Tibial nerve (tissue), 4 donors: ENCODE measurements at regions not wholly inside any gene's neighbourhood (a gene's known extent, or its start where the extent isn't known, plus 50 kb on each side); places are given as distances from the start of the nearest gene placed in this dataset.

Experiments used
- DNase-seq, 2 donors: peaks; one replicate each; pipeline ENCODE4 v3.0.0-alpha.2; 2019; ENCODE audit warnings: low spot score in 2 of 2
- H3K27ac ChIP-seq, 4 donors: fragments of 200-600 bp; sonication (generic) in 3 of 4; one replicate each; pipeline ENCODE4 v1.5.1; 2017 to 2019; ENCODE audit warnings: mild to moderate bottlenecking in 1 of 4
- H3K27me3 ChIP-seq, 2 donors: fragments of 200-600 bp; sonication (generic) in 1 of 2; one replicate each; pipeline versions ENCODE4 v1.5.1 to v1.6.0; 2017 to 2019
- H3K36me3 ChIP-seq, 3 donors: fragments of 200-600 bp; sonication (generic); one replicate each; pipeline ENCODE4 v1.5.1; 2018 to 2019
- H3K4me1 ChIP-seq, 4 donors: fragments of 200-600 bp; sonication (generic) in 3 of 4; one replicate each; pipeline ENCODE4 v1.5.1; 2017 to 2019
- H3K4me3 ChIP-seq, 4 donors: fragments of 200-600 bp; sonication (generic) in 3 of 4; one replicate each; pipeline ENCODE4 v1.5.1; 2017 to 2019; ENCODE audit warnings: mild to moderate bottlenecking in 1 of 4, moderate library complexity in 1 of 4
- H3K9me3 ChIP-seq, 4 donors: fragments of 200-600 bp; sonication (generic) in 3 of 4; one replicate each; pipeline ENCODE4 v1.5.1; 2017 to 2019
- EP300 ChIP-seq, 2 donors: sonication (generic); formaldehyde crosslinking; IDR thresholded peaks; one replicate each; pipeline ENCODE4 v1.6.1; 2017; ENCODE audit warnings: antibody characterized with exemption in 2 of 2, mild to moderate bottlenecking in 1 of 2
- POLR2A ChIP-seq, 2 donors: fragments of 450-650 bp; IDR thresholded peaks; one replicate each; pipeline ENCODE4 v1.6.1; 2017; ENCODE audit warnings: antibody characterized with exemption in 2 of 2, mild to moderate bottlenecking in 2 of 2, moderate library complexity in 2 of 2
- WGBS, 2 donors: methylation state at CpG; one replicate each; pipeline ENCODE4 v1.1.5; 2018; 5-methylcytosine and 5-hydroxymethylcytosine counted together
- TF ChIP-seq, protein P1 (sequence below), 5 experiments: fragments of 200-600 bp in 3 of 5; fragments of 450-650 bp in 2 of 5; sonication (generic) in 3 of 5; IDR thresholded peaks; one replicate each; pipeline ENCODE4 v1.5.1; 2016 to 2019; ENCODE audit warnings: antibody characterized with exemption in 5 of 5, mild to moderate bottlenecking in 3 of 5, moderate library complexity in 2 of 5

- H3K27me3 ChIP-seq: no peaks in the 10 kb centered on the region
- H3K4me1 ChIP-seq: no peaks in the 10 kb centered on the region
- no peak overlapping the region for H3K27ac ChIP-seq
- no peak for DNase-seq
- H3K4me3 ChIP-seq: no peak overlapping the region
- 89 to 98% methylated on average over 1 of the region's 1 CpG for WGBS, 2 donors
- no peaks in the 10 kb centered on the region for H3K36me3 ChIP-seq
- TF ChIP-seq, protein P1, sequence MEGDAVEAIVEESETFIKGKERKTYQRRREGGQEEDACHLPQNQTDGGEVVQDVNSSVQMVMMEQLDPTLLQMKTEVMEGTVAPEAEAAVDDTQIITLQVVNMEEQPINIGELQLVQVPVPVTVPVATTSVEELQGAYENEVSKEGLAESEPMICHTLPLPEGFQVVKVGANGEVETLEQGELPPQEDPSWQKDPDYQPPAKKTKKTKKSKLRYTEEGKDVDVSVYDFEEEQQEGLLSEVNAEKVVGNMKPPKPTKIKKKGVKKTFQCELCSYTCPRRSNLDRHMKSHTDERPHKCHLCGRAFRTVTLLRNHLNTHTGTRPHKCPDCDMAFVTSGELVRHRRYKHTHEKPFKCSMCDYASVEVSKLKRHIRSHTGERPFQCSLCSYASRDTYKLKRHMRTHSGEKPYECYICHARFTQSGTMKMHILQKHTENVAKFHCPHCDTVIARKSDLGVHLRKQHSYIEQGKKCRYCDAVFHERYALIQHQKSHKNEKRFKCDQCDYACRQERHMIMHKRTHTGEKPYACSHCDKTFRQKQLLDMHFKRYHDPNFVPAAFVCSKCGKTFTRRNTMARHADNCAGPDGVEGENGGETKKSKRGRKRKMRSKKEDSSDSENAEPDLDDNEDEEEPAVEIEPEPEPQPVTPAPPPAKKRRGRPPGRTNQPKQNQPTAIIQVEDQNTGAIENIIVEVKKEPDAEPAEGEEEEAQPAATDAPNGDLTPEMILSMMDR (IDR thresholded peaks at IDR 0.05): no peak
- TF ChIP-seq EP300 (IDR thresholded peaks at IDR 0.05) (no peak), POLR2A (IDR thresholded peaks at IDR 0.05) (no peak)
- H3K9me3 ChIP-seq: peaks cover 0 to 16% (median 6%) of the 10 kb centered on the region in 4 donors
These were observed 671.2 kb downstream of the EPHA7 start for GRCh38 chr6:92748131-92748530.

DNA sequence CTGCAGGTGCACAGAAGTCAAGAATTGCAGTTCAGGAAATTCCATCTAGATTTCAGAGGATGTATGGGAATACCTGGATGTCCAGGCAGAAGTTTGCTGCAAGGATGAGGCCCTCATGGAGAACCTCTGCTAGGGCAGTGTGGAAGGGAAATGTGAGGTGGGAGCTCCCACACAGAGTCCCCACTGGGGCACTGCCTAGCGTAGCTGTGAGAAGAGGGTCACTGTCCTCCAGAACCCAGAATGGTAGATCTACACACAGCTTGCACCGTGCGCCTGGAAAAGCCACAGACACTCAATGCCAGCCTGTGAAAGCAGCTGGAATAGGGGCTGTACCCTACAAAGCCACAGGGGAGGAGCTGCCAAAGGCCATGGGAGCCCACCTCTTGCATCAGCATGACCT lies 681.4 kb downstream of the EPHA7 start:
- Histone ChIP-seq H3K9me3 (peaks cover 0 to 6% (median 0%) of the 10 kb centered on the region in 4 donors), H3K27ac (no peak overlapping the region), H3K36me3 (no peaks in the 10 kb centered on the region), H3K4me1 (no peaks in the 10 kb centered on the region), H3K27me3 (no peaks in the 10 kb centered on the region), H3K4me3 (no peak overlapping the region)
- 94 to 100% methylated on average over 3 of the region's 3 CpGs for WGBS, 2 donors
- DNase-seq: no peak
- TF ChIP-seq, protein P1 (IDR thresholded peaks at IDR 0.05): no peak
- TF ChIP-seq EP300 (IDR thresholded peaks at IDR 0.05): no peak
- TF ChIP-seq POLR2A (IDR thresholded peaks at IDR 0.05): no peak

GRCh38 chr6:92723390-92723931 lies 695.9 kb downstream of the EPHA7 start:
- TF ChIP-seq, protein P1 (IDR thresholded peaks at IDR 0.05): no peak
- TF ChIP-seq EP300 (IDR thresholded peaks at IDR 0.05) (no peak), POLR2A (IDR thresholded peaks at IDR 0.05) (no peak)
- 96% methylated on average over 36 to 45 of the region's 45 CpGs for WGBS, 2 donors
- Histone ChIP-seq H3K4me1 (no peaks in the 10 kb centered on the region), H3K27ac (no peak overlapping the region), H3K4me3 (no peak overlapping the region), H3K36me3 (no peaks in the 10 kb centered on the region), H3K9me3 (peaks cover 0 to 8% (median 1%) of the 10 kb centered on the region in 4 donors), H3K27me3 (no peaks in the 10 kb centered on the region)
- DNase-seq: no peak

GRCh38 chr6:92719773-92720172 lies 699.6 kb downstream of the EPHA7 start:
- Histone ChIP-seq H3K27me3 (no peaks in the 10 kb centered on the region), H3K27ac (no peak overlapping the region), H3K4me1 (no peaks in the 10 kb centered on the region), H3K36me3 (no peaks in the 10 kb centered on the region), H3K9me3 (peaks cover 0 to 8% (median 1%) of the 10 kb centered on the region in 4 donors), H3K4me3 (no peak overlapping the region)
- WGBS, 2 donors: 60 to 71% methylated on average over 3 of the region's 3 CpGs
- DNase-seq: no peak
- TF ChIP-seq POLR2A (IDR thresholded peaks at IDR 0.05) (no peak), EP300 (IDR thresholded peaks at IDR 0.05) (no peak)
- TF ChIP-seq, protein P1 (IDR thresholded peaks at IDR 0.05): no peak

- TF ChIP-seq EP300 (IDR thresholded peaks at IDR 0.05) (no peak), POLR2A (IDR thresholded peaks at IDR 0.05) (no peak)
- TF ChIP-seq, protein P1 (IDR thresholded peaks at IDR 0.05): no peak
- no peaks in the 10 kb centered on the region for H3K27me3 ChIP-seq
- H3K4me1 ChIP-seq: no peaks in the 10 kb centered on the region
- H3K9me3 ChIP-seq: peaks cover 0 to 3% (median 0%) of the 10 kb centered on the region in 4 donors
- DNase-seq: no peak
- H3K27ac ChIP-seq: no peak overlapping the region
- WGBS, 2 donors: 81 to 88% methylated on average over 4 of the region's 4 CpGs
- no peaks in the 10 kb centered on the region for H3K36me3 ChIP-seq
- H3K4me3 ChIP-seq: no peak overlapping the region
These were observed 702.7 kb downstream of the EPHA7 start for GRCh38 chr6:92716638-92717037.
